Renal cortex interstitium (tissue), 11 donors: ENCODE measurements at regions not wholly inside any gene's neighbourhood (a gene's known extent, or its start where the extent isn't known, plus 50 kb on each side); places are given as distances from the start of the nearest gene placed in this dataset.
"Not testable (repeated sequence)": the region's sequence is repeated elsewhere in the genome, so short reads cannot be mapped to it uniquely, and the experiment has no call there.

ENCODE experiments used
- DNase-seq, 11 donors: peaks; one replicate each; pipeline ENCODE4 v3.0.0-alpha.2; 2013; ENCODE audit warnings: low read depth in 9 of 11, low spot score in 4 of 11; ENCODE audit errors: extremely low read depth in 1 of 11

GRCh38 chr10:4274671-4275070 is 489.7 kb upstream of the KLF6 start:
- not testable (repeated sequence) for DNase-seq

GRCh38 chr10:4271193-4271592 is 486.2 kb upstream of the KLF6 start:
- no peak for DNase-seq

DNA sequence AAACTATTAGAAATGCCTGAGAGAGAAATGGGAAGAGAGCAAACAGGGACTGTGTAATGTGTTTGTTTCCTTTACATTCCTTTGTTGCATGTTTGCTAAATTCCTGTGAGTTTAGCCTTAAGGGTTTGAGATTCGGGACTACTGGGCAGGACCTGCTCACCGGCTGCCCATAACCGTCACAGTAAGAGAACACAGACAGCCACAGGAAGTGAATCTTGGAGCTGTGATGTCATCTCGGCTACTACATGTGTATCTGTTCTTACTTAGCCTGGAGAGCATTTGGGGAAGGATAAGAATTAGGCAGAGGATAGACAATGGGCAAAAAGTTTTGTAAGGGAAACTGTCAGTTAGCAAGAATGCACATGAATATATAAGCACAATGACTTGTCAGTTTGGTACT is 485.1 kb upstream of the KLF6 start:
- DNase-seq, result no peak

DNA sequence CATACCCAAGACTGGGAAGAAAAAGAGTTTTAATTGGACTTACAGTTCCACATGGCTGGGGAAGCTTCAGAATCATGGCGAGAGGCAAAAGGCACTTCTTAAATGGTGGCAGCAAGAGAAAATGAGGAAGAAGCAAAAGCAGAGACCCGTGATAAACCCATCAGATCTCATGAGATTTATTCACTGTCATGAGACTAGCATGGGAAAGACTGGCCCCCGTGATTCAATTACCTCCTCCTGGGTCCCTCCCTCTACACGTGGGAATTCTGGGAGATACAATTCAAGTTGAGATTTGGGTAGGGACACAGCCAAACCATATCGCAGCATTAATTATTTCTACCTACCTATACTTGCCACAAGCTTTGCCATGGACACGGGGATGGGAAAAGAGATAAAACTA is 483.5 kb upstream of the KLF6 start:
- DNase-seq, result not testable (repeated sequence)

- no peak for DNase-seq
These were observed 482.2 kb upstream of the KLF6 start for GRCh38 chr10:4267086-4267773.

GRCh38 chr10:4266416-4267085 is 481.5 kb upstream of the KLF6 start:
- DNase-seq, result no peak

GRCh38 chr10:4265964-4266363 is 481.0 kb upstream of the KLF6 start:
- no peak for DNase-seq

DNA sequence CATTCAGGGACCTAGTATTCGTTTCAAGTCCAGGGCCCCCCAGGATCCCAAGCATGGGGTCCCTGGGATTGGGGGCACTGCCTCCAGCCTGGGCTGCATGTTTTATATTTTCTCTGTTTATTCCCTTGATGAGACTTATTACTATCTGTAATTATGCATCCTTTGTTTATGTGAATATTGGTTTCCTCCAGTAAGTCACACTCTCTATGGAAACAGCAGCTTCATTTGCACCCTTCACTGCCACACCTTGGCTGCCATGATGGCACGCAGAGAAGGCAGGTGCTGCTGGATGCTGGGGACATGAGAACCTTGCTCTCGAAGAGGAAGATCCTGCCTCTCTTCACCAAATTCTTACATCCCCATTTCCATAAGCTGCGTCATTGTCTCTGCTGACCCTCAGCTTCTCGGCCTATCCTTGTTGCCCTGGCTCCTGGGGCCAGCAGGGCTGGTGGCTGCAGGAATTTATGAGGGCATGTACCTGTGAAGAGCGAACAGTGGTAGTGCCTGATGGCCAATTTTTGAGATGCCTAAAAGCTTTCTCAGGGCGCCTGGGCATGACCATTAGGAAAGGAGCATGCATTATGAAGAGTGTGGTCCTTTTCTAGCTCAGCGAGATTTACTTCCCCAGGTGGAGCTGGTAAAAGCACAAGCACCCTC is 479.3 kb upstream of the KLF6 start:
- no peak for DNase-seq

GRCh38 chr10:4263601-4263921 is 478.6 kb upstream of the KLF6 start:
- DNase-seq, result no peak

DNA sequence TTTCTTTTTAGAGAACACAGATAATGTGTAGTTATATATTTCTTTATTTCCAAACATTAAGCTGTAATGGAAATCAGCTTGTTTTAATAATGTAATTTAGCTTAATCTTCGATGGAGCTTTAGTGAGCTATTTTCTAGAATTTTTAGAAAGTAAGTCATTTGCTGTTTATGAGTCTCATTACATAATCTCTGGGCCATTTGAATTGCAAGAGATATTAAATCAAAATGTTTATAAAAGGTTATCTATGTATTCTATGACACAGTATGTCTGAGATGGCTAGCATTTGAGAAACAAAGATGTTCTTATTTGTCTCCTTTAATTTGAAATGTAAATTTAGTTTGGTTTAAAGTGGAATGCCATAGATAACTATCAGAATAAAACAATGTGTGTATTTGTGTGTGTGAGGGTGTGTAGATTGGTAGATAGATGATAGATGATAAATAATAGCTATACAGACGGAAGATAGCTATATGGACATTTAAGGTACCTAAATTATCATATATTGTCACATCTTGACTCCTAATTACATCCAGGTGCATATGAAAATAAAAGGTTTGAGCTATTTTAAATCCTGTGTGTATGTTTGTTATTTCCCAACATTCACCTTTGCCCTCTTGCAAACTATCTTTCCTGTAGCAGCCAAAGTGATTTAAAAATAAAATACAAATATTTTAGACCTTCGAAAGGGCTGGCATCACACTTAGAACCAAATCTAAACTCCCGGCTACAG is 478.0 kb upstream of the KLF6 start:
- DNase-seq, result no peak

GRCh38 chr10:4262449-4262848 is 477.4 kb upstream of the KLF6 start:
- no peak for DNase-seq

GRCh38 chr10:4260483-4261124 is 475.6 kb upstream of the KLF6 start:
- no peak for DNase-seq

- DNase-seq, result no peak
These were observed 473.0 kb upstream of the KLF6 start for GRCh38 chr10:4257939-4258465.

DNA sequence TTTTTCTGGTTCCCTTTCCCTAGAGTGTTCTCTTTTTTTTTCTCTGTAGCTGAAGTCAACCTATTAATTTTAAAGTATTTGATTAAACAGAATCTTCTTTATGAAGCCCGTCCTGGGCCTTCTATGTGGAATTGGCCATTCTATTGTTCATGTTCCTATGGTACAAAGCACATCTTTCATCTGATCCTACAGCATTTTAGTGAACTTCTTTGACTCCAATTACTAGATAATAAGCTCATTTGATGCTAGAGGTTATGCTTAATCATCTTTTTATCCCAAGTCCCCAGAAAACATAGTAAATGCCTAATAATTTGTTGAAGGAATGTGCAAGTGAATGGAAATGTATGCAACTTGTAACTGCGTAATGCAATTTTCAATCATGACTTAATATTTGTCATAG is 472.0 kb upstream of the KLF6 start:
- DNase-seq, result no peak

DNA sequence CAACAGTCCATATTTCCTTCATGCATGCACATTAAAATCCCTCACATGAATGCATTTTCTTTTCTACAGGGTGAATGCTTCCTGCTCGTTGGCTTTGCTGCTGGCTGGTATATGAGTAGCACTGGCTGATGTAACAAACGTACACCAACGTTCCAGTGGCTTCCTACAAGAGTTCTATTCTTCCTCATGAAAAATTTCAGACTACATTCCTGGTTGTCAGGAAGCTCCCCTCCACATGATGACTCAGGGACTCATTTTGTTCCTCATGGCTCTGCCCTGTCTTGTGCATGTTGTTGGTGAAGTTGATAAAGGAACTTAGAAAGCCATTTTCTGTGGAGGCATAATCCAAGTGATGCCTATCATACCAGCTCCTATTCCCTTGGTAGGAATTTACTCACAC is 470.7 kb upstream of the KLF6 start:
- DNase-seq, result no peak

GRCh38 chr10:4254101-4254994 is 469.3 kb upstream of the KLF6 start:
- DNase-seq, result no peak

DNA sequence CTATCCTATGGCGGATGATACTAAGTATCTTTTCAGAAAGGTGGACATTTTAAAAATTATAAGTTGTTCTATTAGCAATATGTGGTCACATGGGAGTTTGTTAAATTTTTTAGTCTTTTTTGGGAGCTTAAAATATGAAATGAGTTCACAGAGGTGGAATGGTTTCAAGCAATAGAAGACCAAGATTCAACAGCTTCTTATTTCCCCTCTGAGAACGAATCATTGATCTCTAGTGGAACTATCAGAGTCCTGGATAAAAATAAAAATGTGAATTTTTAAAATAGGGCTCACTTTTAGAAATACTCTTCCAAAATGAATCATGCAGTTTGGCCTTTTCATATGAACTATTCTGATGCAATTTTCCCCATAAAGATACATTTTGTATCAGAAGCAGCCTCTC is 467.7 kb upstream of the KLF6 start:
- no peak for DNase-seq

DNA sequence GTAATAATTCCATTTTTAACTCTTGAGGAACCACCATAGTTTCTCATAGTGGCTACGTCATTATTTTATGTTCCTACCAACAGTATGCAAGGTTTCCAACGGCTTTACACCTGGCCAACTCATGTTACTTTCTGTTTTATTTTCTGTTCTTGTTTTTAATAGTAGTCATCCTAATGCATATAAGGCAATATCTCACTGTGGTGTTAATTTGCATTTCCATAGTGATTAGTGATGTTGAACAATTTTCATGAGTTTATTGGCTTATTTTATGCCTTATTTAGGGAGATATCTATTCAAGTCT is 465.5 kb upstream of the KLF6 start:
- DNase-seq, result no peak
